SK-N-SH (cell line): ENCODE measurements at regions not wholly inside any gene's neighbourhood (a gene's known extent, or its start where the extent isn't known, plus 50 kb on each side); places are given as distances from the start of the nearest gene placed in this dataset.

Experiments used
- CTCF ChIA-PET: fragments of 300-600, 350-600 bp; formaldehyde crosslinking; extraction: SDS; loops from one replicate; lab custom pipeline; 2021; lab: Yijun Ruan, JAX
- POLR2A ChIA-PET: fragments of 350-600 bp; sonication (Branson Sonifier 250); formaldehyde crosslinking; extraction: SDS; loops from one replicate; lab custom pipeline; 2020; ENCODE audit warnings: antibody characterized with exemption, inconsistent platforms; lab: Yijun Ruan, JAX
- DNase-seq: peaks from one replicate; pipeline ENCODE4 v3.0.0; 2012
- H2AFZ ChIP-seq: fragments of 200-600 bp; sonication (generic); 2 replicates; pipeline ENCODE4 v1.8.1; 2016; ENCODE audit warnings: antibody characterized with exemption, mild to moderate bottlenecking, low read depth
- H3F3A ChIP-seq: fragments of 200-600 bp; sonication (generic); replicated peaks from 2 replicates; pipeline ENCODE3; 2016; ENCODE audit warnings: antibody characterized with exemption, mild to moderate bottlenecking; ENCODE audit not compliant: insufficient read depth
- H3K27ac ChIP-seq, 2 experiments: fragments of 200-500 bp in 1 of 2; fragments of 200-600 bp in 1 of 2; sonication (Bioruptor generic) in 1 of 2; sonication (generic), shearing (Covaris generic) in 1 of 2; 2 replicates each; pipeline versions ENCODE4 v1.5.1 to v1.6.1; 2014 to 2016; ENCODE audit warnings: low read depth in 2 of 2, inconsistent platforms in 1 of 2, low read length in 1 of 2, mild to moderate bottlenecking in 1 of 2, mixed read lengths in 1 of 2
- H3K27me3 ChIP-seq: fragments of 200-600 bp; sonication (generic), shearing (Covaris generic); 2 replicates; pipeline ENCODE4 v1.6.1; 2016; ENCODE audit warnings: mixed run types; ENCODE audit not compliant: insufficient read depth
- H3K36me3 ChIP-seq, 2 experiments: fragments of 200-500 bp in 1 of 2; fragments of 200-600 bp in 1 of 2; sonication (Bioruptor generic) in 1 of 2; sonication (generic) in 1 of 2; replicated peaks in 1 of 2; 2 replicates each; pipeline versions ENCODE3 to v1.5.1; 2014 to 2016; ENCODE audit warnings: low read length in 1 of 2, mild to moderate bottlenecking in 1 of 2; ENCODE audit not compliant: insufficient read depth in 2 of 2, control insufficient read depth in 1 of 2
- H3K4me1 ChIP-seq, 2 experiments: fragments of 200-500 bp in 1 of 2; fragments of 200-600 bp in 1 of 2; sonication (Bioruptor generic) in 1 of 2; sonication (generic), shearing (Covaris generic) in 1 of 2; 2 replicates each; pipeline versions ENCODE4 v1.5.1 to v1.6.1; 2014 to 2016; ENCODE audit warnings: low read depth in 1 of 2, low read length in 1 of 2, mixed run types in 1 of 2; ENCODE audit not compliant: insufficient read depth in 2 of 2, control insufficient read depth in 1 of 2
- H3K4me2 ChIP-seq: fragments of 200-600 bp; sonication (generic), shearing (Covaris generic); 2 replicates; pipeline ENCODE4 v1.6.1; 2017; ENCODE audit warnings: mixed run types
- H3K4me3 ChIP-seq, 2 experiments: fragments of 200-500 bp in 1 of 2; fragments of 200-600 bp in 1 of 2; sonication (Bioruptor generic) in 1 of 2; sonication (generic), shearing (Covaris generic) in 1 of 2; 2 replicates each; pipeline versions ENCODE4 v1.5.1 to v1.8.1; 2014 to 2016; ENCODE audit warnings: low read depth in 2 of 2, inconsistent platforms in 1 of 2, low read length in 1 of 2, mild to moderate bottlenecking in 1 of 2, mixed read lengths in 1 of 2, moderate library complexity in 1 of 2
- H3K79me2 ChIP-seq: fragments of 200-600 bp; sonication (generic); 2 replicates; pipeline ENCODE4 v1.8.1; 2017; ENCODE audit warnings: mild to moderate bottlenecking; ENCODE audit not compliant: insufficient read depth
- H3K9ac ChIP-seq: fragments of 200-600 bp; sonication (generic); 2 replicates; pipeline ENCODE4 v1.6.1; 2017; ENCODE audit warnings: mixed run types
- H3K9me2 ChIP-seq: fragments of 200-600 bp; sonication (generic); 2 replicates; pipeline ENCODE4 v1.6.1; 2017; ENCODE audit warnings: mixed run types
- H3K9me3 ChIP-seq: fragments of 200-600 bp; sonication (generic); 2 replicates; pipeline ENCODE4 v1.6.1; 2017; ENCODE audit warnings: mixed run types, mild to moderate bottlenecking, moderate library complexity
- H4K20me1 ChIP-seq: fragments of 200-600 bp; sonication (generic); 2 replicates; pipeline ENCODE4 v1.6.1; 2017; ENCODE audit warnings: mild to moderate bottlenecking, mixed run types; ENCODE audit not compliant: insufficient read depth
- CHD2 ChIP-seq: fragments of 150-350 bp; IDR thresholded peaks from 2 replicates; pipeline ENCODE4 v1.6.1; 2018; ENCODE audit warnings: low read length; ENCODE audit not compliant: partially characterized antibody
- EP300 ChIP-seq, 2 experiments: IDR thresholded peaks; 2 replicates each; pipeline versions ENCODE4 v1.4.0 to v1.6.1; 2012; ENCODE audit warnings: borderline replicate concordance in 1 of 2, low read depth in 1 of 2, low read length in 1 of 2
- EZH2phosphoT487 ChIP-seq: fragments of 200-600 bp; sonication (generic); IDR thresholded peaks from 2 replicates; pipeline ENCODE4 v1.6.1; 2017; ENCODE audit warnings: low read depth, mixed run types, mild to moderate bottlenecking, antibody characterized with exemption, moderate library complexity, borderline replicate concordance
- FOSL2 ChIP-seq: IDR thresholded peaks from 2 replicates; pipeline ENCODE4 v1.4.0; 2012; ENCODE audit warnings: low read depth, mild to moderate bottlenecking, moderate library complexity, borderline replicate concordance
- FOXJ3 ChIP-seq: sonication (generic); formaldehyde crosslinking; IDR thresholded peaks from 2 replicates; pipeline ENCODE4 v1.5.1; 2020; ENCODE audit warnings: mild to moderate bottlenecking, missing genetic modification reagents
- GABPA ChIP-seq: IDR thresholded peaks from 2 replicates; pipeline ENCODE4 v1.4.0; 2012; ENCODE audit warnings: low read depth, mild to moderate bottlenecking
- JUND ChIP-seq: IDR thresholded peaks from 2 replicates; pipeline ENCODE4 v1.4.0; 2012
- MEF2A ChIP-seq: IDR thresholded peaks from 2 replicates; pipeline ENCODE4 v1.4.0; 2012; ENCODE audit warnings: low read depth, borderline replicate concordance
- MXI1 ChIP-seq: IDR thresholded peaks from 2 replicates; pipeline ENCODE4 v1.6.1; 2012; ENCODE audit warnings: mild to moderate bottlenecking, low read depth, low read length, improper control_type of control experiment
- POLR2AphosphoS5 ChIP-seq: IDR thresholded peaks from 2 replicates; pipeline ENCODE4 v1.6.1; 2012; ENCODE audit warnings: low read depth, low read length
- RAD21 ChIP-seq: IDR thresholded peaks from 2 replicates; pipeline ENCODE4 v1.6.1; 2012; ENCODE audit warnings: mild to moderate bottlenecking, low read length
- RFX5 ChIP-seq: IDR thresholded peaks from 2 replicates; pipeline ENCODE4 v1.6.1; 2012; ENCODE audit warnings: mild to moderate bottlenecking, improper control_type of control experiment, low read length
- TAF1 ChIP-seq: IDR thresholded peaks from 2 replicates; pipeline ENCODE4 v1.6.1; 2012; ENCODE audit warnings: low read depth, mild to moderate bottlenecking, low read length, moderate library complexity, borderline replicate concordance
- TCF12 ChIP-seq: IDR thresholded peaks from 2 replicates; pipeline ENCODE4 v1.4.0; 2012
- YY1 ChIP-seq: IDR thresholded peaks from 2 replicates; pipeline ENCODE4 v1.4.0; 2012; ENCODE audit warnings: low read depth, mild to moderate bottlenecking
- WGBS: methylation state at CpG from one replicate; pipeline ENCODE4 v1.1.6; 2017; ENCODE audit warnings: low lambda C conversion rate; 5-methylcytosine and 5-hydroxymethylcytosine counted together
- TF ChIP-seq, protein P1 (sequence below): fragments of 200-600 bp; sonication (generic); IDR thresholded peaks from 2 replicates; pipeline ENCODE4 v1.6.1; 2017; ENCODE audit warnings: antibody characterized with exemption, mild to moderate bottlenecking, moderate library complexity
- TF ChIP-seq, protein P2 (sequence below): IDR thresholded peaks from 2 replicates; pipeline ENCODE4 v1.4.0; 2012; ENCODE audit warnings: low read depth, borderline replicate concordance
- TF ChIP-seq, protein P3 (sequence below): IDR thresholded peaks from 2 replicates; pipeline ENCODE4 v1.4.0; 2012; ENCODE audit warnings: low read depth

DNA sequence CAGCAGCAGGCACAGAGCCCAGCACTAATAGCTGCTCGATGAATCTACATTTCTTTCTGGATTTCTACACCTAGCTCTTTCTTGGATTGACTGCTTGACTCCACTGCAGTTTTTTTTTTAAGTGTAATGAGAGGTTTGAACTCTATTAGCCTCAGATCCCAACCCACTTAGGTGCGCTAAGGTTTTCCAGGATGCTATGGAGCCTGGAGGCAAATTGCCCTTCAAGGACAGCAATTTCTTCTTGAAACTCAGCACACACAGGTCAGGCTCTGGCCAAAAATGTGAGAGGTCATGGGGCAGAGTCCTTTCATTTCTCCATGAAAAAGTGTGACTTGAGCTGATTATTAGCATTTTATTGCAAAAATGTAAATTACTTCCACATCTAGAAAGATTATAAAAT is 52.3 kb upstream of the TIAM2 start:
- WGBS = 92% methylated on average over 2 of the region's 2 CpGs
- H3K4me3 ChIP-seq = no peak overlapping the region
- no peaks in the 10 kb centered on the region; a peak in 1 of 4 replicates for H3K4me1 ChIP-seq
- H3K4me2 ChIP-seq = no peak overlapping the region
- no peak overlapping the region for H3K27ac ChIP-seq
- DNase-seq = no peak
- TF ChIP-seq FOXJ3 (CRISPR knock-in tag) = no peak
- TF ChIP-seq, protein P1, sequence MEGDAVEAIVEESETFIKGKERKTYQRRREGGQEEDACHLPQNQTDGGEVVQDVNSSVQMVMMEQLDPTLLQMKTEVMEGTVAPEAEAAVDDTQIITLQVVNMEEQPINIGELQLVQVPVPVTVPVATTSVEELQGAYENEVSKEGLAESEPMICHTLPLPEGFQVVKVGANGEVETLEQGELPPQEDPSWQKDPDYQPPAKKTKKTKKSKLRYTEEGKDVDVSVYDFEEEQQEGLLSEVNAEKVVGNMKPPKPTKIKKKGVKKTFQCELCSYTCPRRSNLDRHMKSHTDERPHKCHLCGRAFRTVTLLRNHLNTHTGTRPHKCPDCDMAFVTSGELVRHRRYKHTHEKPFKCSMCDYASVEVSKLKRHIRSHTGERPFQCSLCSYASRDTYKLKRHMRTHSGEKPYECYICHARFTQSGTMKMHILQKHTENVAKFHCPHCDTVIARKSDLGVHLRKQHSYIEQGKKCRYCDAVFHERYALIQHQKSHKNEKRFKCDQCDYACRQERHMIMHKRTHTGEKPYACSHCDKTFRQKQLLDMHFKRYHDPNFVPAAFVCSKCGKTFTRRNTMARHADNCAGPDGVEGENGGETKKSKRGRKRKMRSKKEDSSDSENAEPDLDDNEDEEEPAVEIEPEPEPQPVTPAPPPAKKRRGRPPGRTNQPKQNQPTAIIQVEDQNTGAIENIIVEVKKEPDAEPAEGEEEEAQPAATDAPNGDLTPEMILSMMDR = no peak
- no peak for TF ChIP-seq FOSL2
- no peak for TF ChIP-seq JUND
- TF ChIP-seq MXI1 = no peak
- no peak for TF ChIP-seq RAD21
- no peak for TF ChIP-seq POLR2AphosphoS5
- no peak for TF ChIP-seq TCF12
- no peak for TF ChIP-seq GABPA
- no peak for TF ChIP-seq EZH2phosphoT487
- no peak overlapping the region for H2AFZ ChIP-seq
- no peaks in the 10 kb centered on the region for H4K20me1 ChIP-seq
- H3K9me3 ChIP-seq = no peaks in the 10 kb centered on the region
- CTCF ChIA-PET = interaction anchor here (1.4 to 2.2 kb wide), 3 partner anchors 14 to 75 kb away, joined by 5 to 6 read pairs (median 5); no protein-coding TSS in a partner anchor
- H3K36me3 ChIP-seq = no peaks in the 10 kb centered on the region
- H3K9me2 ChIP-seq = no peaks in the 10 kb centered on the region
- POLR2A ChIA-PET = interaction anchor here (0.6 kb wide), 1 partner anchor 531 kb away, joined by 5 read pairs; no protein-coding TSS in a partner anchor
- no peaks in the 10 kb centered on the region for H3K27me3 ChIP-seq
- no peak overlapping the region for H3K9ac ChIP-seq
- H3F3A ChIP-seq = no peaks in the 10 kb centered on the region
- no peaks in the 10 kb centered on the region for H3K79me2 ChIP-seq

DNA sequence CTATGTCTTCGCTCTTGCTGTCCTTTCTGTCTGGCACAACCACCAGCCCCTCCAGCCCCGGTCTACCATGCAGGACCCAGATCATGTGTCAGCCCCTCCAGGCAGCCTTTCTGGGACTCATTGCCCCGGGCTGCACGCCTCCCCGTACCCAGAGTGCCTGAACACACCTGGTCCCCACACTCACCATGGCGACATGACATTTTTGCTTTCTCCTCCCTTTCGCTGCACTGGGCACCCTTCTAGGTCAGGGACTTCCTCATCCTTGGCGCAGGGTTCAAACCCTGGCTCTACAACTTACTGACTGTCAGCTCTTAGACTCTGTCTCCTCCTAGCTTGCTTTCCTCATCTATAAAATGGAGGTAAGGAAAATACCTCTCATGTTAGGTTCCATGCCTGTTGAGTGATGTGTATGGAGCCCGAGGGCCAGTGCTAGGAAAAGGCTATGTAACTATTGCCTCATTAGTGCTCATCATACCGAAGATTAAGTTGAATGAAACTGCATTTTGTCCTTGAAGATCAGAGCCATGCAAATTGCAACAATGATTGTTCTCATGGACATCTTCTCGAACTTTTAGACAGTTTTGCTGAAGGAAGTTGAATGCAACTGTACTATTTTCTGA is 49.7 kb upstream of the TIAM2 start:
- Histone ChIP-seq H3K36me3 (no peaks in the 10 kb centered on the region), H3F3A (no peaks in the 10 kb centered on the region), H3K9me2 (no peaks in the 10 kb centered on the region), H3K9ac (no peak overlapping the region), H3K27ac (no peak overlapping the region), H2AFZ (no peak overlapping the region), H4K20me1 (no peaks in the 10 kb centered on the region), H3K27me3 (no peaks in the 10 kb centered on the region), H3K79me2 (no peaks in the 10 kb centered on the region), H3K4me3 (no peak overlapping the region), H3K4me2 (no peak overlapping the region), H3K9me3 (no peaks in the 10 kb centered on the region), H3K4me1 (no peaks in the 10 kb centered on the region)
- ChIA-PET POLR2A (no interaction called here), CTCF (no interaction called here)
- 81% methylated on average over 11 of the region's 11 CpGs for WGBS
- DNase-seq = no peak
- TF ChIP-seq, protein P2, sequence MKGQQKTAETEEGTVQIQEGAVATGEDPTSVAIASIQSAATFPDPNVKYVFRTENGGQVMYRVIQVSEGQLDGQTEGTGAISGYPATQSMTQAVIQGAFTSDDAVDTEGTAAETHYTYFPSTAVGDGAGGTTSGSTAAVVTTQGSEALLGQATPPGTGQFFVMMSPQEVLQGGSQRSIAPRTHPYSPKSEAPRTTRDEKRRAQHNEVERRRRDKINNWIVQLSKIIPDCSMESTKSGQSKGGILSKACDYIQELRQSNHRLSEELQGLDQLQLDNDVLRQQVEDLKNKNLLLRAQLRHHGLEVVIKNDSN = no peak
- TF ChIP-seq MXI1 (no peak), EP300 (IDR thresholded peaks at IDR 0.05; ENCODE audit: borderline replicate concordance in 1 of 2, low read depth in 1 of 2, low read length in 1 of 2) (no peak), YY1 (no peak), EZH2phosphoT487 (no peak), GABPA (no peak), TAF1 (no peak), RFX5 (no peak), POLR2AphosphoS5 (no peak), MEF2A (no peak), CHD2 (no peak)
- TF ChIP-seq, protein P3, sequence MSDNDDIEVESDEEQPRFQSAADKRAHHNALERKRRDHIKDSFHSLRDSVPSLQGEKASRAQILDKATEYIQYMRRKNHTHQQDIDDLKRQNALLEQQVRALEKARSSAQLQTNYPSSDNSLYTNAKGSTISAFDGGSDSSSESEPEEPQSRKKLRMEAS = no peak
